ENCODE measurements at regions not wholly inside any gene's neighbourhood (a gene's known extent, or its start where the extent isn't known, plus 50 kb on each side); places are given as distances from the start of the nearest gene placed in this dataset.

- no peak for DNase-seq
Measured at GRCh38 chr10:104577163-104577562, 63.9 kb upstream of the SORCS3 start.

GRCh38 chr10:104577861-104578521, 63.1 kb upstream of the SORCS3 start:
- DNase-seq, result no peak

- DNase-seq, result no peak
Measured at GRCh38 chr10:104578671-104579070, 62.4 kb upstream of the SORCS3 start.

- DNase-seq, result no peak
Measured at GRCh38 chr10:104579136-104579535, 62.0 kb upstream of the SORCS3 start.

GRCh38 chr10:104580321-104580720, 60.8 kb upstream of the SORCS3 start:
- no peak for DNase-seq

- DNase-seq, result peak; percentile 37 to 92
Measured at GRCh38 chr10:104580774-104581675, 60.1 kb upstream of the SORCS3 start.

- DNase-seq, result no peak
Measured at GRCh38 chr10:104581884-104582601, 59.0 kb upstream of the SORCS3 start.

GRCh38 chr10:104582602-104582951, 58.5 kb upstream of the SORCS3 start:
- no peak for DNase-seq

- no peak for DNase-seq
Measured at GRCh38 chr10:104582966-104583365, 58.1 kb upstream of the SORCS3 start.

GRCh38 chr10:104584541-104584940, 56.5 kb upstream of the SORCS3 start:
- no peak for DNase-seq

GRCh38 chr10:104587751-104588150, 53.3 kb upstream of the SORCS3 start:
- DNase-seq, result no peak

GRCh38 chr10:104589431-104589830, 51.7 kb upstream of the SORCS3 start:
- no peak for DNase-seq

- no peak for DNase-seq
Measured at GRCh38 chr10:104589871-104590270, 51.2 kb upstream of the SORCS3 start.
